ENCODE measurements at regions not wholly inside any gene's neighbourhood (a gene's known extent, or its start where the extent isn't known, plus 50 kb on each side); places are given as distances from the start of the nearest gene placed in this dataset.

GRCh38 chr4:129394635-129395034 lies 298.7 kb downstream of the C4orf33 start:
- Histone ChIP-seq H3K27ac (ENCODE audit: low read depth in 1 of 2, low read length in 1 of 2) (no peak overlapping the region), H3K9me3 (ENCODE audit: control insufficient read depth in 2 of 2, insufficient read depth in 1 of 2, low read length in 1 of 2) (peaks cover 0 to 17% of the 10 kb centered on the region in 2 donors), H3K36me3 (ENCODE audit: control insufficient read depth in 2 of 2, insufficient read depth in 2 of 2, low read length in 1 of 2) (no peaks in the 10 kb centered on the region), H3K4me3 (ENCODE audit: low read length in 2 of 2) (no peak overlapping the region), H3K27me3 (ENCODE audit: control insufficient read depth in 2 of 2, insufficient read depth in 1 of 2, low read length in 1 of 2) (no peaks in the 10 kb centered on the region), H3K4me1 (ENCODE audit: control insufficient read depth in 2 of 2, insufficient read depth in 2 of 2, low read length in 2 of 2) (no peaks in the 10 kb centered on the region)
- 91% methylated on average over 6 of the region's 6 CpGs for WGBS
- no peak for DNase-seq (ENCODE audit: low read depth in 6 of 9, low spot score in 9 of 9)

GRCh38 chr4:129403848-129404247 lies 307.9 kb downstream of the C4orf33 start:
- H3K9me3 ChIP-seq (ENCODE audit: control insufficient read depth in 2 of 2, insufficient read depth in 1 of 2, low read length in 1 of 2) = no peaks in the 10 kb centered on the region
- DNase-seq (ENCODE audit: low read depth in 6 of 9, low spot score in 9 of 9) = no peak
- H3K27ac ChIP-seq (ENCODE audit: low read depth in 1 of 2, low read length in 1 of 2) = no peak overlapping the region
- no peaks in the 10 kb centered on the region for H3K4me1 ChIP-seq (ENCODE audit: control insufficient read depth in 2 of 2, insufficient read depth in 2 of 2, low read length in 2 of 2)
- H3K4me3 ChIP-seq (ENCODE audit: low read length in 2 of 2) = no peak overlapping the region
- H3K36me3 ChIP-seq (ENCODE audit: control insufficient read depth in 2 of 2, insufficient read depth in 2 of 2, low read length in 1 of 2) = no peaks in the 10 kb centered on the region
- WGBS = 97% methylated on average over 1 of the region's 1 CpG
- H3K27me3 ChIP-seq (ENCODE audit: control insufficient read depth in 2 of 2, insufficient read depth in 1 of 2, low read length in 1 of 2) = no peaks in the 10 kb centered on the region

GRCh38 chr4:129410115-129410514 lies 314.2 kb downstream of the C4orf33 start:
- no peaks in the 10 kb centered on the region for H3K9me3 ChIP-seq (ENCODE audit: control insufficient read depth in 2 of 2, insufficient read depth in 1 of 2, low read length in 1 of 2)
- WGBS = 84% methylated on average over 3 of the region's 3 CpGs

GRCh38 chr4:129415004-129415403 lies 319.1 kb downstream of the C4orf33 start:
- Histone ChIP-seq H3K4me1 (ENCODE audit: control insufficient read depth in 2 of 2, insufficient read depth in 2 of 2, low read length in 2 of 2) (no peaks in the 10 kb centered on the region), H3K4me3 (ENCODE audit: low read length in 2 of 2) (no peak overlapping the region), H3K27me3 (ENCODE audit: control insufficient read depth in 2 of 2, insufficient read depth in 1 of 2, low read length in 1 of 2) (no peaks in the 10 kb centered on the region), H3K27ac (ENCODE audit: low read depth in 1 of 2, low read length in 1 of 2) (no peak overlapping the region), H3K36me3 (ENCODE audit: control insufficient read depth in 2 of 2, insufficient read depth in 2 of 2, low read length in 1 of 2) (no peaks in the 10 kb centered on the region), H3K9me3 (ENCODE audit: control insufficient read depth in 2 of 2, insufficient read depth in 1 of 2, low read length in 1 of 2) (no peaks in the 10 kb centered on the region)
- DNase-seq (ENCODE audit: low read depth in 6 of 9, low spot score in 9 of 9) = no peak
- 90% methylated on average over 1 of the region's 1 CpG for WGBS

More at GRCh38 chr4:129410115-129410514, 314.2 kb downstream of the C4orf33 start:
- Histone ChIP-seq H3K4me1 (ENCODE audit: control insufficient read depth in 2 of 2, insufficient read depth in 2 of 2, low read length in 2 of 2) (no peaks in the 10 kb centered on the region), H3K27me3 (ENCODE audit: control insufficient read depth in 2 of 2, insufficient read depth in 1 of 2, low read length in 1 of 2) (no peaks in the 10 kb centered on the region), H3K27ac (ENCODE audit: low read depth in 1 of 2, low read length in 1 of 2) (no peak overlapping the region), H3K4me3 (ENCODE audit: low read length in 2 of 2) (no peak overlapping the region), H3K36me3 (ENCODE audit: control insufficient read depth in 2 of 2, insufficient read depth in 2 of 2, low read length in 1 of 2) (no peaks in the 10 kb centered on the region)
- DNase-seq (ENCODE audit: low read depth in 6 of 9, low spot score in 9 of 9) = no peak

- Histone ChIP-seq H3K4me3 (ENCODE audit: low read length in 2 of 2) (no peak overlapping the region), H3K9me3 (ENCODE audit: control insufficient read depth in 2 of 2, insufficient read depth in 1 of 2, low read length in 1 of 2) (no peaks in the 10 kb centered on the region), H3K27me3 (ENCODE audit: control insufficient read depth in 2 of 2, insufficient read depth in 1 of 2, low read length in 1 of 2) (no peaks in the 10 kb centered on the region), H3K27ac (ENCODE audit: low read depth in 1 of 2, low read length in 1 of 2) (no peak overlapping the region), H3K4me1 (ENCODE audit: control insufficient read depth in 2 of 2, insufficient read depth in 2 of 2, low read length in 2 of 2) (no peaks in the 10 kb centered on the region), H3K36me3 (ENCODE audit: control insufficient read depth in 2 of 2, insufficient read depth in 2 of 2, low read length in 1 of 2) (no peaks in the 10 kb centered on the region)
- 63% methylated on average over 1 of the region's 1 CpG for WGBS
- no peak for DNase-seq (ENCODE audit: low read depth in 6 of 9, low spot score in 9 of 9)
Measured at GRCh38 chr4:129420637-129421036, 324.7 kb downstream of the C4orf33 start.

GRCh38 chr4:129422277-129422676 lies 326.3 kb downstream of the C4orf33 start:
- H3K4me1 ChIP-seq (ENCODE audit: control insufficient read depth in 2 of 2, insufficient read depth in 2 of 2, low read length in 2 of 2) = no peaks in the 10 kb centered on the region
- DNase-seq (ENCODE audit: low read depth in 6 of 9, low spot score in 9 of 9) = no peak
- no peak overlapping the region for H3K27ac ChIP-seq (ENCODE audit: low read depth in 1 of 2, low read length in 1 of 2)
- H3K27me3 ChIP-seq (ENCODE audit: control insufficient read depth in 2 of 2, insufficient read depth in 1 of 2, low read length in 1 of 2) = no peaks in the 10 kb centered on the region
- H3K36me3 ChIP-seq (ENCODE audit: control insufficient read depth in 2 of 2, insufficient read depth in 2 of 2, low read length in 1 of 2) = no peaks in the 10 kb centered on the region
- H3K9me3 ChIP-seq (ENCODE audit: control insufficient read depth in 2 of 2, insufficient read depth in 1 of 2, low read length in 1 of 2) = no peaks in the 10 kb centered on the region
- no peak overlapping the region for H3K4me3 ChIP-seq (ENCODE audit: low read length in 2 of 2)

- no peaks in the 10 kb centered on the region for H3K4me1 ChIP-seq (ENCODE audit: control insufficient read depth in 2 of 2, insufficient read depth in 2 of 2, low read length in 2 of 2)
- no peak overlapping the region for H3K4me3 ChIP-seq (ENCODE audit: low read length in 2 of 2)
- 87% methylated on average over 2 of the region's 2 CpGs for WGBS
- H3K36me3 ChIP-seq (ENCODE audit: control insufficient read depth in 2 of 2, insufficient read depth in 2 of 2, low read length in 1 of 2) = no peaks in the 10 kb centered on the region
- no peak overlapping the region for H3K27ac ChIP-seq (ENCODE audit: low read depth in 1 of 2, low read length in 1 of 2)
- DNase-seq (ENCODE audit: low read depth in 6 of 9, low spot score in 9 of 9) = no peak
- no peaks in the 10 kb centered on the region for H3K9me3 ChIP-seq (ENCODE audit: control insufficient read depth in 2 of 2, insufficient read depth in 1 of 2, low read length in 1 of 2)
- H3K27me3 ChIP-seq (ENCODE audit: control insufficient read depth in 2 of 2, insufficient read depth in 1 of 2, low read length in 1 of 2) = no peaks in the 10 kb centered on the region
Measured at GRCh38 chr4:129428454-129428853, 332.5 kb downstream of the C4orf33 start.

GRCh38 chr4:129429581-129430320 lies 333.8 kb downstream of the C4orf33 start:
- Histone ChIP-seq H3K9me3 (ENCODE audit: control insufficient read depth in 2 of 2, insufficient read depth in 1 of 2, low read length in 1 of 2) (no peaks in the 10 kb centered on the region), H3K27me3 (ENCODE audit: control insufficient read depth in 2 of 2, insufficient read depth in 1 of 2, low read length in 1 of 2) (no peaks in the 10 kb centered on the region), H3K36me3 (ENCODE audit: control insufficient read depth in 2 of 2, insufficient read depth in 2 of 2, low read length in 1 of 2) (no peaks in the 10 kb centered on the region), H3K4me1 (ENCODE audit: control insufficient read depth in 2 of 2, insufficient read depth in 2 of 2, low read length in 2 of 2) (no peaks in the 10 kb centered on the region), H3K4me3 (ENCODE audit: low read length in 2 of 2) (no peak overlapping the region), H3K27ac (ENCODE audit: low read depth in 1 of 2, low read length in 1 of 2) (no peak overlapping the region)
- 76% methylated on average over 2 of the region's 2 CpGs for WGBS
- no peak for DNase-seq (ENCODE audit: low read depth in 6 of 9, low spot score in 9 of 9)

- no peaks in the 10 kb centered on the region for H3K4me1 ChIP-seq (ENCODE audit: control insufficient read depth in 2 of 2, insufficient read depth in 2 of 2, low read length in 2 of 2)
- no peak for DNase-seq (ENCODE audit: low read depth in 6 of 9, low spot score in 9 of 9)
- no peaks in the 10 kb centered on the region for H3K27me3 ChIP-seq (ENCODE audit: control insufficient read depth in 2 of 2, insufficient read depth in 1 of 2, low read length in 1 of 2)
- no peaks in the 10 kb centered on the region for H3K9me3 ChIP-seq (ENCODE audit: control insufficient read depth in 2 of 2, insufficient read depth in 1 of 2, low read length in 1 of 2)
- no peak overlapping the region for H3K4me3 ChIP-seq (ENCODE audit: low read length in 2 of 2)
- H3K36me3 ChIP-seq (ENCODE audit: control insufficient read depth in 2 of 2, insufficient read depth in 2 of 2, low read length in 1 of 2) = no peaks in the 10 kb centered on the region
- WGBS = 97% methylated on average over 4 of the region's 4 CpGs
- no peak overlapping the region for H3K27ac ChIP-seq (ENCODE audit: low read depth in 1 of 2, low read length in 1 of 2)
Measured at GRCh38 chr4:129437347-129437746, 341.4 kb downstream of the C4orf33 start.
